ENCODE measurements at regions not wholly inside any gene's neighbourhood (a gene's known extent, or its start where the extent isn't known, plus 50 kb on each side); places are given as distances from the start of the nearest gene placed in this dataset.

DNA sequence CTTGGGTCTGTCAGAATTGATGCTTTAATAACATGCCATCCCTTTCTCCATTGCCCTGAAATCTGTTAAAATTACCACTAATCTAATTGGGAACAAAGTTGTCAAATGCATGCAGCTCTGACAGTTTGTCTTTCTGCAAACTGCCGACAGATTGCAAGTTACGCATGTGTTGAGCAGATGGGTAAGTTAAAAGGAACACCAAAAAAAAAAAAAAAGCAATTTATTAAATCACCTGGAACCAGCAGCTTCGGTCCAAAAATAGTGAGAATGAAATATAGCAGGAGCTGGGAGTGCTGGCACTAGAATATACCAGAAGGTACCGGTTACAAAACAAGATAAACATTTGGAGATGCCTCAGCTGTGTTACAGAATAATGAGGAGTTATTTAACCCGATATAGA is 149.6 kb upstream of the C1orf87 start:
- intact Hi-C loops (cut with DNase I; ENCODE audit: low total_unique reads): no loop called here
- H3K4me3 ChIP-seq (ENCODE audit: low read depth, poor library complexity, severe bottlenecking): no peak overlapping the region
- DNase-seq (ENCODE audit: low spot score in 2 of 2): no peak
- WGBS, 2 donors: 37 to 39% methylated on average over 5 of the region's 5 CpGs
- no peak for TF ChIP-seq POLR2A (IDR thresholded peaks at IDR 0.05)
- TF ChIP-seq CTCF (IDR thresholded peaks at IDR 0.05): no peak

DNA sequence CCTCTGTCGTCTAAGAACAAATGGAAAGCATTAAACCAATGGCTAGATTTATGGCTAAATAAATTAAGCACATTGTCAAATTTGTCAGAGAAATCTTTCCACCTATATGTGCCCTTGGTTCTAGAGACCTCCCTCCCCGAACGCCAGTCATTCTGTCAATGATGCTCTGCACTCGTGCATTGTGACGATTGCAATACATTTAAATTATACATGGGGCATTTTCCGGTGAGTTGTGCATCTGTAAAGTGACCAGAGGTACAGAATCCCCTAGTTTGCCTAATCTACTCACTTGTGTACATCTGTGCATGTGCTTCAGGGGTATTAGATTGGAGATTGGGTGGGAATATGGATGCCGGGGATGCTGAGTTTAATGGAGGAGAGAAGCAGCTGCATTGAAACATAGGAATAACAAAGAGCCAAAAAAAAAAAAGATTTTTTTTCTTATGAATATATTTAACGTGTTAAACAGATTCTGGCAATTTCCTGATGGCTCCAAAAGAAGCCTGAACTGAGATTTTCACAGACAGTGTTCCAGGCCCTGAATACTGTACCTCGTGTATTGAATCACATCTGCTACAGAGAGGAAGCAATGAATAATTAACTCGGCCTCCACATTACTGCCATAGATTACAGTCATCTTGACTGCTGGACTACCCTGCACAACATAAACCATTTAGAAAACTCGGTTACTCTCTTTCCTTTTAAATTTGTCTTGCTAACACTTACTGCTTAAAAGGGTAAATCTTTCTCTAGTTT is 149.0 kb upstream of the C1orf87 start:
- no peak overlapping the region for H3K4me3 ChIP-seq (ENCODE audit: low read depth, poor library complexity, severe bottlenecking)
- no peak for TF ChIP-seq CTCF (IDR thresholded peaks at IDR 0.05)
- TF ChIP-seq POLR2A (IDR thresholded peaks at IDR 0.05): no peak
- no peak for DNase-seq (ENCODE audit: low spot score in 2 of 2)
- 72 to 75% methylated on average over 11 of the region's 11 CpGs for WGBS, 2 donors
- intact Hi-C loops (cut with DNase I; ENCODE audit: low total_unique reads): no loop called here

- intact Hi-C loops (cut with DNase I; ENCODE audit: low total_unique reads): no loop called here
- no peak for DNase-seq (ENCODE audit: low spot score in 2 of 2)
- no peak for TF ChIP-seq POLR2A (IDR thresholded peaks at IDR 0.05)
- no peak for TF ChIP-seq CTCF (IDR thresholded peaks at IDR 0.05)
- no peak overlapping the region for H3K4me3 ChIP-seq (ENCODE audit: low read depth, poor library complexity, severe bottlenecking)
- WGBS, 2 donors: 77 to 81% methylated on average over 5 of the region's 5 CpGs
These were observed 139.7 kb upstream of the C1orf87 start for GRCh38 chr1:60213253-60213652.

DNA sequence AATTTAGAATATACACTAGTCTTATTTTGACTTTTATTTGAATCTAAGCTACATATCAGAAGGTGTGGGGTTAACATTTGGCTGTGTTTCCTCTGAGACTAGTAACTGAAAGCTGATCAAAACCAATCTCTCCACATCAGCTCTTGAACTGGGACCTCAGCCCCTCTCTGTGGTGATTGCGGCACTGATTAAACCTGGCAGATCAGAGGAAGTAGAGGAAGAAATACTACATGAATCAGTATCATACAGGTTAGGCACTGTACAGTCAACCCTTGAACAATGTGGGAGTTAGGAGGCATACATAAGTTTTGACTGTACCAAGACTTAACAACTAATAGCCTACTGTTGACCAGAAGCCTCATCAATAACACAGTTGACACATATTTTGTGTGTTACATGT is 122.5 kb upstream of the C1orf87 start:
- H3K4me3 ChIP-seq (ENCODE audit: low read depth, poor library complexity, severe bottlenecking): no peak overlapping the region
- intact Hi-C loops (cut with DNase I; ENCODE audit: low total_unique reads): no loop called here
- 92 to 97% methylated on average over 1 of the region's 1 CpG for WGBS, 2 donors
- DNase-seq (ENCODE audit: low spot score in 2 of 2): no peak
- TF ChIP-seq POLR2A (IDR thresholded peaks at IDR 0.05) (no peak), CTCF (IDR thresholded peaks at IDR 0.05) (no peak)

DNA sequence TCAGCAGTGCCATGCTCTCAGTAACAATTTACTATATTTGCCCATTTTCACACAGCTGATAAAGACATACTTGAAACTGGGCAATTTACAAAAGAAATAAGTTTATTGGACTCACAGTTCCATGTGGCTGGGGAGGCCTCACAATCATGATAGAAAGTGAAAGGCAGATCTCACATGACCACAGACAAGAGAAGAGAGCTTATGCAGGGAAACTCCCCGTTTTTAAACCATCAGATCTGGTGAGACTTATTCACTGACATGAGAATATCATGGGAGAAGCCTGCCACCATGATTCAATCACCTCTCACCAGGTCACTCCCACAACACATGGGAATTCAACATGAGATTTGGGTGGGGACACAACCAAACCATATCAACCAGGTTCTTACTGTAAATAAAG is 112.1 kb upstream of the C1orf87 start:
- WGBS, 2 donors: 67 to 72% methylated on average over 1 of the region's 1 CpG
- no peak overlapping the region for H3K4me3 ChIP-seq (ENCODE audit: low read depth, poor library complexity, severe bottlenecking)
- no peak for DNase-seq (ENCODE audit: low spot score in 2 of 2)
- no peak for TF ChIP-seq CTCF (IDR thresholded peaks at IDR 0.05)
- TF ChIP-seq POLR2A (IDR thresholded peaks at IDR 0.05): no peak
- intact Hi-C loops (cut with DNase I; ENCODE audit: low total_unique reads): no loop called here

DNA sequence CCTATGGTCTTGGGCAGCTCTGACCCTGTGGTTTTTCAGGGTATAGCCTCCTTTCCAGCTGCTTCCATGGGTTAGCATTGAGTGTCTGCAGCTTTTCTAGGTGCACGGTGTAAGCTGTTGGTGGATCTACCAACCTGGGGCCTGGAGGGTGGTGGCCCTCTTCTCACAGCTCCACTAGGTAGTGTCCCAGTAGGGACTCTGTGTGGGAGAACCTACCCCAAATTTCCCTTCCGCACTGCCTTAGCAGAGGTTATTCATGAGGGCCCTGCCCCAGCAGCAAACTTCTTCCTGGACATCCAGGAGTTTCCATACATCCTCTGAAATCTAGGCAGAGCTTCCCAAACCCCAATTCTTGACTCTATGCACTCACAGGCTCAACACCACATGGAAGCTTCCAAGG is 111.0 kb upstream of the C1orf87 start:
- no peak for DNase-seq (ENCODE audit: low spot score in 2 of 2)
- intact Hi-C loops (cut with DNase I; ENCODE audit: low total_unique reads): no loop called here
- no peak for TF ChIP-seq POLR2A (IDR thresholded peaks at IDR 0.05)
- TF ChIP-seq CTCF (IDR thresholded peaks at IDR 0.05): no peak
- no peak overlapping the region for H3K4me3 ChIP-seq (ENCODE audit: low read depth, poor library complexity, severe bottlenecking)
- 80 to 100% methylated on average over 2 of the region's 2 CpGs for WGBS, 2 donors

Measured in lower leg skin (tissue), 4 donors.